ENCODE measurements at regions not wholly inside any gene's neighbourhood (a gene's known extent, or its start where the extent isn't known, plus 50 kb on each side); places are given as distances from the start of the nearest gene placed in this dataset.

- no peak for TF ChIP-seq ELK1 (IDR thresholded peaks at IDR 0.05; ENCODE audit: low read depth, low read length)
These were observed 315.3 kb downstream of the CXCL12 start (continued) for GRCh38 chr10:44069573-44069972.

GRCh38 chr10:44068716-44069482 is 316.0 kb downstream of the CXCL12 start:
- H3K4me3 ChIP-seq: no peak overlapping the region
- no peaks in the 10 kb centered on the region for H3K9me3 ChIP-seq
- ChIA-PET POLR2A (no interaction called here), CTCF (no interaction called here)
- no peak for ATAC-seq
- TF ChIP-seq HES2 (IDR thresholded peaks at IDR 0.05) (no peak), HOXB13 (CRISPR knock-in tag; IDR thresholded peaks at IDR 0.05; ENCODE audit: low read depth) (no peak), SMC3 (IDR thresholded peaks at IDR 0.05) (no peak), MAZ (IDR thresholded peaks at IDR 0.05; ENCODE audit: borderline replicate concordance, low read depth, low read length) (no peak), NR3C1 (IDR thresholded peaks at IDR 0.05) (no peak), RFX5 (IDR thresholded peaks at IDR 0.05) (no peak), USF2 (IDR thresholded peaks at IDR 0.05) (no peak), CBX2 (IDR thresholded peaks at IDR 0.05; ENCODE audit: borderline replicate concordance, low read depth) (no peak), NFE2L2 (conservative IDR thresholded peaks at IDR 0.05; ENCODE audit: low read length) (no peak), BHLHE40 (IDR thresholded peaks at IDR 0.05; ENCODE audit: low read depth, low read length) (no peak), ELK1 (IDR thresholded peaks at IDR 0.05; ENCODE audit: low read depth, low read length) (no peak)
- H3K27ac ChIP-seq: no peak overlapping the region
- no peaks in the 10 kb centered on the region for H3K4me1 ChIP-seq
- no peak overlapping the region for H3K4me2 ChIP-seq
- FAIRE-seq: no peak
- 16% methylated on average over 10 of the region's 10 CpGs for WGBS (ENCODE audit: missing lambda C conversion rate)
- no peak for DNase-seq (ENCODE audit: low read depth in 1 of 2, low spot score in 1 of 2)

- no peak for TF ChIP-seq TFCP2L1 (CRISPR knock-in tag; IDR thresholded peaks at IDR 0.05)
- no peak for TF ChIP-seq JUNB (IDR thresholded peaks at IDR 0.05)
- no peak for TF ChIP-seq BHLHE40 (IDR thresholded peaks at IDR 0.05; ENCODE audit: low read depth, low read length)
- TF ChIP-seq POLR2A (IDR thresholded peaks at IDR 0.05; ENCODE audit: low read length): no peak
- TF ChIP-seq BCL3 (IDR thresholded peaks at IDR 0.05): no peak
- no peak for TF ChIP-seq USF2 (IDR thresholded peaks at IDR 0.05)
- TF ChIP-seq NFE2L2 (conservative IDR thresholded peaks at IDR 0.05; ENCODE audit: low read length): no peak
- TF ChIP-seq JUN (IDR thresholded peaks at IDR 0.05): no peak
- no peak for TF ChIP-seq REST (IDR thresholded peaks at IDR 0.05)
- no peak for TF ChIP-seq PHF8 (IDR thresholded peaks at IDR 0.05; ENCODE audit: borderline replicate concordance, low read depth)
- H3K4me2 ChIP-seq: no peak overlapping the region
- no peaks in the 10 kb centered on the region for H3K9me3 ChIP-seq
- FAIRE-seq (no peak), ATAC-seq (no peak), DNase-seq (ENCODE audit: low read depth in 1 of 2, low spot score in 1 of 2) (no peak)
- ChIA-PET POLR2A (no interaction called here), CTCF (no interaction called here)
- 30% methylated on average over 2 of the region's 2 CpGs for WGBS (ENCODE audit: missing lambda C conversion rate)
- no peaks in the 10 kb centered on the region for H3K4me1 ChIP-seq
- no peak overlapping the region for H3K27ac ChIP-seq
- no peak overlapping the region for H3K4me3 ChIP-seq
These were observed 317.5 kb downstream of the CXCL12 start for GRCh38 chr10:44067432-44067831.
